ENCODE measurements at regions not wholly inside any gene's neighbourhood (a gene's known extent, or its start where the extent isn't known, plus 50 kb on each side); places are given as distances from the start of the nearest gene placed in this dataset.

DNA sequence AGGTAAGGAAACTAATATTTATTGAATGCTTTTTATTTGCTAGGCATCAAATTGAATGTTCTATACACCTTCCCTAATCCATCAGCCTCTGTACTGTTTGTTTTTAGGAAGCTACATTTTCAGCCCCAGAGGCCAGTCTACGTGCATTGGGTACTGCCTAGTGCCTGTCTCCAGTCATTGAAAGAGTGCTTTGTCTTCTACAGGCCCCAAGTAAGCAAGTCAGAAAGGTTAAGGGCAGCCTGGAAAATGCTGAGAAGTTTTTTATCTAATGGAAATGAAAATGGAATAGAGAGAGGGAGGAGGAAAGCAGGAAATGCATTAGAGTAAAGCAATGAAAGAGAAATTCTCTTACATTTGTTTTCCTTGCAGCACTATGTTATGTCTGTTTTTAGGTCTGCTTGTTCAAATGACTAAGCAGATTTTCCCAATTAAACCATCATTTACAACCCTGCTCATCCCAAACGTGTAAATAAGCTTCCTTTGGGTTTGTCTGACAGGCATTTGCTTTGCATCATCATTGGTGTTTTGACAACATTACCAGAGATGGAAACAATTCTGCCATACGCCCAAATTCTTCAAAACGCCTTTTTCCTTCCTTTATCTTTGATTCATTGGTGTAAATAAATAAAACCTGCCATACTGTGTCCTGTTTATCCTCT is 116.0 kb upstream of the GOT2 start (continued):
- TF ChIP-seq REST (IDR thresholded peaks at IDR 0.05; ENCODE audit: unreplicated experiment) (no peak), JUNB (IDR thresholded peaks at IDR 0.05; ENCODE audit: unreplicated experiment) (no peak), ETS1 (IDR thresholded peaks at IDR 0.05) (no peak), CREB1 (CRISPR knock-in tag; IDR thresholded peaks at IDR 0.05; ENCODE audit: low read depth) (no peak)

- Mint-ChIP-seq H3K27me3 (ENCODE audit: insufficient read depth, low read depth, poor library complexity) (no peaks in the 10 kb centered on the region), H3K4me1 (peaks cover 3% of the 10 kb centered on the region), H3K36me3 (ENCODE audit: low read depth) (peaks cover 11% of the 10 kb centered on the region), H3K9me3 (peaks cover 12% of the 10 kb centered on the region), H3K27ac (peak overlapping the region; percentile 10; the same call in 1 of the 2 replicates), H3K4me3 (no peak overlapping the region)
- H3K4me2 ChIP-seq = no peak overlapping the region
- H3K36me3 ChIP-seq (ENCODE audit: insufficient read depth) = no peaks in the 10 kb centered on the region
- no peak overlapping the region for H3K4me3 ChIP-seq
- no peaks in the 10 kb centered on the region for H3K27me3 ChIP-seq (ENCODE audit: insufficient read depth)
- no peaks in the 10 kb centered on the region for H3K79me2 ChIP-seq (replicated peaks; ENCODE audit: insufficient read depth)
- no peak overlapping the region for H3K27ac ChIP-seq (ENCODE audit: low read depth)
- ATAC-seq (no peak), DNase-seq (ENCODE audit: low spot score) (no peak)
- H3F3A ChIP-seq (replicated peaks; ENCODE audit: low read depth) = no peaks in the 10 kb centered on the region
- H3K9me2 ChIP-seq (ENCODE audit: insufficient read depth) = no peaks in the 10 kb centered on the region; the same call in 1 of the 2 replicates
- H3K4me1 ChIP-seq (ENCODE audit: insufficient read depth) = no peaks in the 10 kb centered on the region
- H2AFZ ChIP-seq = no peak overlapping the region
- H4K20me1 ChIP-seq (replicated peaks; ENCODE audit: insufficient read depth) = no peaks in the 10 kb centered on the region
- TF ChIP-seq ETS1 (IDR thresholded peaks at IDR 0.05) (no peak), ZNF331 (CRISPR knock-in tag; IDR thresholded peaks at IDR 0.05; ENCODE audit: low read depth) (no peak), ZNF114 (CRISPR knock-in tag; IDR thresholded peaks at IDR 0.05) (no peak), JUNB (IDR thresholded peaks at IDR 0.05; ENCODE audit: unreplicated experiment) (no peak), POLR2AphosphoS5 (IDR thresholded peaks at IDR 0.05; ENCODE audit: low read depth) (no peak), NANOG (IDR thresholded peaks at IDR 0.05; ENCODE audit: borderline replicate concordance) (no peak), CREB1 (CRISPR knock-in tag; IDR thresholded peaks at IDR 0.05; ENCODE audit: low read depth) (no peak), EZH2 (IDR thresholded peaks at IDR 0.05; ENCODE audit: low read depth, unreplicated experiment) (no peak)
- TF ChIP-seq, protein P1, sequence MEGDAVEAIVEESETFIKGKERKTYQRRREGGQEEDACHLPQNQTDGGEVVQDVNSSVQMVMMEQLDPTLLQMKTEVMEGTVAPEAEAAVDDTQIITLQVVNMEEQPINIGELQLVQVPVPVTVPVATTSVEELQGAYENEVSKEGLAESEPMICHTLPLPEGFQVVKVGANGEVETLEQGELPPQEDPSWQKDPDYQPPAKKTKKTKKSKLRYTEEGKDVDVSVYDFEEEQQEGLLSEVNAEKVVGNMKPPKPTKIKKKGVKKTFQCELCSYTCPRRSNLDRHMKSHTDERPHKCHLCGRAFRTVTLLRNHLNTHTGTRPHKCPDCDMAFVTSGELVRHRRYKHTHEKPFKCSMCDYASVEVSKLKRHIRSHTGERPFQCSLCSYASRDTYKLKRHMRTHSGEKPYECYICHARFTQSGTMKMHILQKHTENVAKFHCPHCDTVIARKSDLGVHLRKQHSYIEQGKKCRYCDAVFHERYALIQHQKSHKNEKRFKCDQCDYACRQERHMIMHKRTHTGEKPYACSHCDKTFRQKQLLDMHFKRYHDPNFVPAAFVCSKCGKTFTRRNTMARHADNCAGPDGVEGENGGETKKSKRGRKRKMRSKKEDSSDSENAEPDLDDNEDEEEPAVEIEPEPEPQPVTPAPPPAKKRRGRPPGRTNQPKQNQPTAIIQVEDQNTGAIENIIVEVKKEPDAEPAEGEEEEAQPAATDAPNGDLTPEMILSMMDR (conservative IDR thresholded peaks at IDR 0.05; ENCODE audit: low read depth in 2 of 2) = no peak
- TF ChIP-seq, protein P2, sequence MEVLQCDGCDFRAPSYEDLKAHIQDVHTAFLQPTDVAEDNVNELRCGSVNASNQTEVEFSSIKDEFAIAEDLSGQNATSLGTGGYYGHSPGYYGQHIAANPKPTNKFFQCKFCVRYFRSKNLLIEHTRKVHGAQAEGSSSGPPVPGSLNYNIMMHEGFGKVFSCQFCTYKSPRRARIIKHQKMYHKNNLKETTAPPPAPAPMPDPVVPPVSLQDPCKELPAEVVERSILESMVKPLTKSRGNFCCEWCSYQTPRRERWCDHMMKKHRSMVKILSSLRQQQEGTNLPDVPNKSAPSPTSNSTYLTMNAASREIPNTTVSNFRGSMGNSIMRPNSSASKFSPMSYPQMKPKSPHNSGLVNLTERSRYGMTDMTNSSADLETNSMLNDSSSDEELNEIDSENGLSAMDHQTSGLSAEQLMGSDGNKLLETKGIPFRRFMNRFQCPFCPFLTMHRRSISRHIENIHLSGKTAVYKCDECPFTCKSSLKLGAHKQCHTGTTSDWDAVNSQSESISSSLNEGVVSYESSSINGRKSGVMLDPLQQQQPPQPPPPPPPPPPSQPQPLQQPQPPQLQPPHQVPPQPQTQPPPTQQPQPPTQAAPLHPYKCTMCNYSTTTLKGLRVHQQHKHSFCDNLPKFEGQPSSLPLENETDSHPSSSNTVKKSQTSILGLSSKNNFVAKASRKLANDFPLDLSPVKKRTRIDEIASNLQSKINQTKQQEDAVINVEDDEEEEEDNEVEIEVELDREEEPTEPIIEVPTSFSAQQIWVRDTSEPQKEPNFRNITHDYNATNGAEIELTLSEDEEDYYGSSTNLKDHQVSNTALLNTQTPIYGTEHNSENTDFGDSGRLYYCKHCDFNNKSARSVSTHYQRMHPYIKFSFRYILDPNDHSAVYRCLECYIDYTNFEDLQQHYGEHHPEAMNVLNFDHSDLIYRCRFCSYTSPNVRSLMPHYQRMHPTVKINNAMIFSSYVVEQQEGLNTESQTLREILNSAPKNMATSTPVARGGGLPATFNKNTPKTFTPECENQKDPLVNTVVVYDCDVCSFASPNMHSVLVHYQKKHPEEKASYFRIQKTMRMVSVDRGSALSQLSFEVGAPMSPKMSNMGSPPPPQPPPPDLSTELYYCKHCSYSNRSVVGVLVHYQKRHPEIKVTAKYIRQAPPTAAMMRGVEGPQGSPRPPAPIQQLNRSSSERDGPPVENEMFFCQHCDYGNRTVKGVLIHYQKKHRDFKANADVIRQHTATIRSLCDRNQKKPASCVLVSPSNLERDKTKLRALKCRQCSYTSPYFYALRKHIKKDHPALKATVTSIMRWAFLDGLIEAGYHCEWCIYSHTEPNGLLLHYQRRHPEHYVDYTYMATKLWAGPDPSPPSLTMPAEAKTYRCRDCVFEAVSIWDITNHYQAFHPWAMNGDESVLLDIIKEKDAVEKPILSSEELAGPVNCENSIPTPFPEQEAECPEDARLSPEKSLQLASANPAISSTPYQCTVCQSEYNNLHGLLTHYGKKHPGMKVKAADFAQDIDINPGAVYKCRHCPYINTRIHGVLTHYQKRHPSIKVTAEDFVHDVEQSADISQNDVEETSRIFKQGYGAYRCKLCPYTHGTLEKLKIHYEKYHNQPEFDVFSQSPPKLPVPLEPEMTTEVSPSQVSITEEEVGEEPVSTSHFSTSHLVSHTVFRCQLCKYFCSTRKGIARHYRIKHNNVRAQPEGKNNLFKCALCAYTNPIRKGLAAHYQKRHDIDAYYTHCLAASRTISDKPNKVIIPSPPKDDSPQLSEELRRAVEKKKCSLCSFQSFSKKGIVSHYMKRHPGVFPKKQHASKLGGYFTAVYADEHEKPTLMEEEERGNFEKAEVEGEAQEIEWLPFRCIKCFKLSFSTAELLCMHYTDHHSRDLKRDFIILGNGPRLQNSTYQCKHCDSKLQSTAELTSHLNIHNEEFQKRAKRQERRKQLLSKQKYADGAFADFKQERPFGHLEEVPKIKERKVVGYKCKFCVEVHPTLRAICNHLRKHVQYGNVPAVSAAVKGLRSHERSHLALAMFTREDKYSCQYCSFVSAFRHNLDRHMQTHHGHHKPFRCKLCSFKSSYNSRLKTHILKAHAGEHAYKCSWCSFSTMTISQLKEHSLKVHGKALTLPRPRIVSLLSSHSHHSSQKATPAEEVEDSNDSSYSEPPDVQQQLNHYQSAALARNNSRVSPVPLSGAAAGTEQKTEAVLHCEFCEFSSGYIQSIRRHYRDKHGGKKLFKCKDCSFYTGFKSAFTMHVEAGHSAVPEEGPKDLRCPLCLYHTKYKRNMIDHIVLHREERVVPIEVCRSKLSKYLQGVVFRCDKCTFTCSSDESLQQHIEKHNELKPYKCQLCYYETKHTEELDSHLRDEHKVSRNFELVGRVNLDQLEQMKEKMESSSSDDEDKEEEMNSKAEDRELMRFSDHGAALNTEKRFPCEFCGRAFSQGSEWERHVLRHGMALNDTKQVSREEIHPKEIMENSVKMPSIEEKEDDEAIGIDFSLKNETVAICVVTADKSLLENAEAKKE (CRISPR knock-in tag; IDR thresholded peaks at IDR 0.05) = no peak
Observed at GRCh38 chr16:58848662-58849002, 114.5 kb upstream of the GOT2 start.
